ENCODE measurements at regions not wholly inside any gene's neighbourhood (a gene's known extent, or its start where the extent isn't known, plus 50 kb on each side); places are given as distances from the start of the nearest gene placed in this dataset.

GRCh38 chr6:149135809-149136208 is 181.7 kb upstream of the TAB2 start:
- no peak for TF ChIP-seq GATA2 (IDR thresholded peaks at IDR 0.05; ENCODE audit: low read depth, low read length)
- TF ChIP-seq GATA3 (IDR thresholded peaks at IDR 0.05; ENCODE audit: low read depth, low read length) = no peak
